ENCODE measurements at regions not wholly inside any gene's neighbourhood (a gene's known extent, or its start where the extent isn't known, plus 50 kb on each side); places are given as distances from the start of the nearest gene placed in this dataset.

DNA sequence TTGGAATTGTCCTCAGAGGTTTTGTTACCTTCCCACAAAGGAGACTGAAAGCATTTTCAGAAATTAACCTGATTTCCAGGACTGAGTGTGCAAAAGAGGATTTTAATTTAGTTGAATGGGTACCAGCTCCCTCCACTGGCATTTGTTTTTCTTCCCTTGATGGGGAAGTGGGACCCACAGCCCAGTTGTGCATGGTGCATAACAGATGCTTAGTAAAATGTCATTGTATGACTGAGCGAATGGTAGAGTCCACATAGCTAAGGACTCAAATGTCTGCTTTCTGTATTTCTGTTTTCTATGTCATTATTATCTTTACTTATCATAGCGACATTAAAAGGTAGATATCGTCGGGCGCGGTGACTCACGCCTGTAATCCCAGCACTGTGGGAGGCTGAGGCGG, 75.5 kb upstream of the RAPH1 start:
- TF ChIP-seq HCFC1 (IDR thresholded peaks at IDR 0.05; ENCODE audit: low read length) (no peak), NFIC (IDR thresholded peaks at IDR 0.05; ENCODE audit: low read depth, low read length) (no peak), SIN3A (IDR thresholded peaks at IDR 0.05; ENCODE audit: low read depth, low read length) (no peak), POLR2A (IDR thresholded peaks at IDR 0.05; ENCODE audit: low read depth, low read length) (no peak), MAX (IDR thresholded peaks at IDR 0.05; ENCODE audit: low read depth, low read length) (no peak), NBN (IDR thresholded peaks at IDR 0.05) (no peak), BCL3 (IDR thresholded peaks at IDR 0.05; ENCODE audit: borderline replicate concordance, insufficient read depth, low read depth, low read length, poor library complexity, severe bottlenecking) (no peak), ZNF217 (IDR thresholded peaks at IDR 0.05) (no peak), GABPA (IDR thresholded peaks at IDR 0.05; ENCODE audit: low read depth) (no peak), MTA2 (IDR thresholded peaks at IDR 0.05; ENCODE audit: low read depth) (no peak)
- TF ChIP-seq, protein P1, sequence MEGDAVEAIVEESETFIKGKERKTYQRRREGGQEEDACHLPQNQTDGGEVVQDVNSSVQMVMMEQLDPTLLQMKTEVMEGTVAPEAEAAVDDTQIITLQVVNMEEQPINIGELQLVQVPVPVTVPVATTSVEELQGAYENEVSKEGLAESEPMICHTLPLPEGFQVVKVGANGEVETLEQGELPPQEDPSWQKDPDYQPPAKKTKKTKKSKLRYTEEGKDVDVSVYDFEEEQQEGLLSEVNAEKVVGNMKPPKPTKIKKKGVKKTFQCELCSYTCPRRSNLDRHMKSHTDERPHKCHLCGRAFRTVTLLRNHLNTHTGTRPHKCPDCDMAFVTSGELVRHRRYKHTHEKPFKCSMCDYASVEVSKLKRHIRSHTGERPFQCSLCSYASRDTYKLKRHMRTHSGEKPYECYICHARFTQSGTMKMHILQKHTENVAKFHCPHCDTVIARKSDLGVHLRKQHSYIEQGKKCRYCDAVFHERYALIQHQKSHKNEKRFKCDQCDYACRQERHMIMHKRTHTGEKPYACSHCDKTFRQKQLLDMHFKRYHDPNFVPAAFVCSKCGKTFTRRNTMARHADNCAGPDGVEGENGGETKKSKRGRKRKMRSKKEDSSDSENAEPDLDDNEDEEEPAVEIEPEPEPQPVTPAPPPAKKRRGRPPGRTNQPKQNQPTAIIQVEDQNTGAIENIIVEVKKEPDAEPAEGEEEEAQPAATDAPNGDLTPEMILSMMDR (IDR thresholded peaks at IDR 0.05 in 2 of 3, conservative IDR thresholded peaks at IDR 0.05 in 1 of 3; ENCODE audit: control insufficient read depth in 2 of 3, extremely low read depth in 1 of 3, insufficient read depth in 1 of 3, low read depth in 3 of 3, low read length in 3 of 3): no peak
- TF ChIP-seq, protein P2, sequence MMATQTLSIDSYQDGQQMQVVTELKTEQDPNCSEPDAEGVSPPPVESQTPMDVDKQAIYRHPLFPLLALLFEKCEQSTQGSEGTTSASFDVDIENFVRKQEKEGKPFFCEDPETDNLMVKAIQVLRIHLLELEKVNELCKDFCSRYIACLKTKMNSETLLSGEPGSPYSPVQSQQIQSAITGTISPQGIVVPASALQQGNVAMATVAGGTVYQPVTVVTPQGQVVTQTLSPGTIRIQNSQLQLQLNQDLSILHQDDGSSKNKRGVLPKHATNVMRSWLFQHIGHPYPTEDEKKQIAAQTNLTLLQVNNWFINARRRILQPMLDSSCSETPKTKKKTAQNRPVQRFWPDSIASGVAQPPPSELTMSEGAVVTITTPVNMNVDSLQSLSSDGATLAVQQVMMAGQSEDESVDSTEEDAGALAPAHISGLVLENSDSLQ (IDR thresholded peaks at IDR 0.05): no peak

Measured in GM12878 (cell line).